Occipital lobe (tissue), 1 donor: ENCODE measurements at regions not wholly inside any gene's neighbourhood (a gene's known extent, or its start where the extent isn't known, plus 50 kb on each side); places are given as distances from the start of the nearest gene placed in this dataset.
"Not testable (repeated sequence)": the region's sequence is repeated elsewhere in the genome, so short reads cannot be mapped to it uniquely, and the experiment has no call there.

ENCODE experiments used
- DNase-seq: peaks from one replicate; lab custom pipeline; 2025; lab: John Stamatoyannopoulos, UW

DNA sequence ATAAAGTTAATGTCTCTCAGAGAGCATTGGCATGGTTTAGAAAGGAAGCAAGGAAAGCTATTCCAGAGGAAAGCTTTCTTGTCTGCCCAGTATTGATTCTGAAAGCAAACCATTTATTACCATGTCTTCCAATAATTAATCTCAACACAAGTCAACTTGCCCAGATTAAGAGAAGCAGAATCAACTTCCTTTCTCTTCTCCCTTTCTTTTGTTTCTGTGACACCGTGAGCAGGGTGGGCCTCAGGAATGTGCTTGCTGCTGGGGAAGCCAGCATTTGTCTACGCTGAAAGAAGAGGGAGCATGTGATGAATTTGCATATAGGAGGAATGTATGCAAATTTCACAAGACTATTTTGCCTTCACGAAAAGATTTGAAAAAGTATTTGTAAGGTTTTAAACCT is 368.6 kb upstream of the ROPN1 start:
- DNase-seq = no peak

DNA sequence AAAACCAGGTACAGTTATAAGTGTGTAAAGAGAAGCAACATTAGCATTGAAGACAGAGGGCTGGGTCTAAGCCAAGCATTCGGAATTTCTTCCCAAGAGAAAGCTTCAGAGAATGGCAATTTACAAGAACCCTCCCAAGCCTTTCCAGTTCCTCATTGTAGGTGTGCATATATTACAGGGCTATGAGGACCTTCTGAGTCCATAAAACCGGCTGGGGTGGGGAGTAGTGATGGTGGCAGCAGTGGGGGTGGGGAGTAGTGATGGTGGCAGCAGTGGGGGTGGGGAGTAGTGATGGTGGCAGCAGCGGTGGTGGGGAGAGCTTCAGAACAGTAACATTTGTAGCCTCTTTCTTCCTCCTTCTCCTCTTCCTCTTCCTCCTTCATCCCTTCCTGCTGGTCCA is 368.7 kb upstream of the UMPS start:
- no peak for DNase-seq

DNA sequence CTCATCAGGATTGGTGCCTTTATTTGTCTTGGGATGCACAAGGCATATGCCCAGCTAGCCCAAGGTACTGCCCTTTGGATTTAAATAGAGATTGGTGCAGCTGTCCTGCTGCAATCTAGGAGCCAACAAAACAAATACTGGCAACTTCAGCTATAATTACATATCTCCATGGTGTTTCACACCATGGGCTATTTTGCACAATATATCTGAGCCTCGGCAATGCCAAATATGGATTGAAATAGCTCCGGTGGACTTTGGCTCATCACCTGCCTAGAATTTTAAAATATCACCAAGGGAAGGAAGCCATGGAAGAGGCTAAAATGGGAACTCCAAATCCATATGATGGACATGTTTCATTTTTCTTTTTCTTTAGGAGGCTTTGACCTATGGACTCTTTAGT is 367.8 kb upstream of the UMPS start:
- DNase-seq = no peak

DNA sequence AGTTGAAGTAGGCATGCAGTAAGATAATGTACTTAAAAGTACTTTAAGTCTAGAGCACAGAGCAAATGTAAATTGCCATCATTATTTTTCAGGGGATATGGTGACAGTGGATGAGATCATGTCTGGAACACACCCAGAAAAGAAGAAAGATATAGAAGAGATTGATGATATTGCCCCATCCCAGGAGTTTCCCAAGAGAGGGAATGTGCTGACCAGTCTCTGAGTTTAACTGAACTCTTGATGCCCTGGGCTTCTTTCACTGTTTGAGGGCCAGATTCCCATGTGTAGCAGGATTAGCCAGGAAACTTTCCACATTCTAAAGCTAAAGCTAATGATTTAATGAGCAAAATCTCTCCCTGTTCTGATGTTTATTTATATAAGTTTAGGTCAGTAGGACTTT is 366.8 kb upstream of the UMPS start:
- DNase-seq = no peak

DNA sequence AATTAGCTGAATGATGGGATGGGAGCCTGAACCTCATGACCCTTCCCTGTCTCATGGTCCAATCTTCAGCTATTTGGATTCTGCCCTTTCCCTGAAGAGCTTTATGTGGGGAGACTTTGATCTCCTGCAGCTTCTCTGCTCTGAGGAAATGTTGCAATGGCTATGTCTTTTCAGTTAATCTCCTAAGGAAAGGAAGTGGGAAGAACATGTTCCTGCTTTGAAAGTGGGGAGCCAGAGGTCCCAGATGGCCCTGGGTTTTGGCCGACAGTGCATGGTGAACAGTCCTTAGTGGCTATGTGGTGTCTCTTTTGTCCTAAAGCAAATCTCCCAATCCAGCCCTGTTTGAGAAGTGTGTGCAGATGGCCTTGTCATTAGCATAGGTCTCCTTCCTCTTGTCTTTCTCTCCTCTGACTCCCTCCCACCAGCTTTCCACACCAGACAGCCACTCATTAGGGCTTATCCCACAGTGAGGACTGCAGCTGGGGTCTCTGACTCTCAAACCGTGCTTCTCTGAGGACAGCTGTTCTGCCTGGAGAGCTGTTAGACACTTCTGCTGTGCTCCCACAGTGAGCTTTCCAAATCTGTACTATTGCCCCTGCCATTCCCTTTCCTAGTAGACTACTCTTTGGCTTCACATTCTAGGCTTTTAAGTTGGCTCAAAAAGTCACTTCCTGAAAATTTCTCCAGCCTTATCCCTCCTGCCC is 365.8 kb upstream of the UMPS start:
- no peak for DNase-seq

DNA sequence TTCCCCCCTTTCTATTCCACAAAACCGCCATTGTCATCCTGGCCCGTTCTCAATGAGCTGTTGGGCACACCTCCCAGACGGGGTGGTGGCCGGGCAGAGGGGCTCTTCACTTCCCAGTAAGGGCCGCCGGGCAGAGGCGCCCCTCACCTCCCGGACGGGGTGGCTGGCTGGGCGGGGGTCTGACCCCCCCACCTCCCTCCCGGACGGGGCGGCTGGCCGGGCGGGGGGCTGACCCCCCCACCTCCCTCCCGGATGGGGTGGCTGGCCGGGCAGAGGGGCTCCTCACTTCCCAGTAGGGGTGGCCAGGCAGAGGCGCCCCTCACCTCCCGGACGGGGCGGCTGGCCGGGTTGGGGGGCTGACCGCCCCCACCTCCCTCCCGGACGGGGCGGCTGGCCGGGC is 363.6 kb upstream of the UMPS start:
- DNase-seq = not testable (repeated sequence)

DNA sequence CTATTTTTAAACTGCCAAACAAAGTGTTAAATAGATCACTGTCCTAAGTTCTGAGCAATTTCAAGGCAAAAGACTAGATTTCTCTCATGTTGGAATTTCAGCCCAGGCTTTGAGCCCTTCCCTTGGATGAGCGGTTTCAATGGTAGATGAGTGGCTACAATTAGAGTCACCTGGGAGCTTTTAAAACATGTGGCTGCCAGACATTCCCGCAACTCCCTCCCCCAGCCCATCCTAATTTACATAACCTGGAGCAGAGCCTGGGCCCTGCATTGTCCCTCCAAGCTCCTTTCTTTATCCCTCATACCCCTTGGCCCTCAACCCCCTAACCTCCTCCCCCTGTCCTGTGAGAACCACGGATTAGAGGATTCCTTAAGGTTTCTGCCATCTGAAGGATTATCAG is 357.5 kb upstream of the UMPS start:
- no peak for DNase-seq

DNA sequence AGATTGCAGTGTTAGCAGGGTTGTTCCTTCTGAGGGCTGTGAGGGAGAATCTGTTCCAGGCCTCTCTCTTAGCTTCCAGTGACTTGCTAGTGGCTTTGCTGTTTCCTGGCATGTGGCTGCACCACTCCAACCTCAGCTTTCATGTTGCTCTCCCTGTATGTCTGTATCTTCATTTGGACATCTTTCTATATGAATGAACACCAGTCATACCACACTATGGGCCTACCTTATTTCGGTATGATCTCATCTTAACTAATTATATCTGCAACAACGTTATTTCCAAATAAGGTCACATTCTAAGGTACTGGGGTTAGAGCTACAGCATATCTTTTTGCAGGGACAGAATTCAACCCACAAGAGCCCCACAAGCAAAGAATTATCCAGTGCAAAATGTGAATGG is 356.7 kb upstream of the UMPS start:
- no peak for DNase-seq

DNA sequence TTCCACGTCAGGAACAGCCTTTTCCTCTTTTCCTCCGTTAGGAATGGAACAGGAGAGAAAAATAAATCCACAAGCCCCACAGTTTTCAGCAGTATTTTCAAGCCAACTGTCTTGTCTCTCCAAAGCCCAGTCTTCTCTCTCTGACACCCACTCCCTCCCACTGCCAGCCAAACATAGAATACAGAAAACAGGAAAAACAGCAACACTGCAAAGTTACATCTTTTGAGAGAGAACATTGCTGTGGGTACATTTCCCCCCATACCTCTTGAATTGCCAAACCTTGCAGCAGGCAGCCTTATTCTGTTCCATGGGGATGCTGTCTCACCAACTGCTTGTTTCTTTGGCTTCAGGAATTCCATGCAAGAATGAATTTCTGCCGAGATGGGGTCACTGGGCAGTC is 355.7 kb upstream of the UMPS start:
- peak; percentile 47 for DNase-seq

DNA sequence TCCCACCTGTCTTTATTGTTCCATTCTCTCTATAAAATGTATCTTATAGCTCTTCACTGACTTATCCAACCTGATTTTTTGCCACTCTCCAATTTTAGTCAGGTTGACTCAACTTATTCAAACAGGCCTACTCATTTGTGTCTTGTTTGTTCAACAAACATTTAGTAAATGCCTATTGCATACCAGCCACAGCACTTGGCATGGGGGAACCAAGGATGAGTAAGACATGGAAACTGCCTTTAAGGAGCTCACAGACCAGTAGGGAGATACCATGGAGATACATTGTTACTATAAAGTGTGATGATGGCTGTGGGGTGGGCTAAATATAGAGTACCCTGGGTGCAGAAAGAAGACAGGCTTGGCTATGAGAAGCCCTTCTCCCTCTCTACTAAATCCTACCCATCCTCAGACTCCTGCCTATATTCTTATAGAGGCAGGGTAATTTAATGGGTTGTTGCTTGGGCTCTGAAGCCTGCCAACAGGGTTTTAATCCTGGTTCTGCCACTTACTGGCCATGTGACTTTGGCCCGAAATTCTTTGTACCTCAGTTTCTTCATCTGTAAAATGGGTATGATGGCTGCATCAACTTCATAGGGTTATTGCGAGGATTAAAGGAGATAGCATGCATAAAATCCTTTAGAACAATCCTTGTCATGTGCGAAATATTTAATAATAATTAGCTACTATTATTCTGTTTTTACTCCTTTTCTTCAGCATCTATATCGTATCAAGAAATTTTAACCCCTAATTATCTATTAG is 348.5 kb upstream of the UMPS start:
- DNase-seq = no peak

DNA sequence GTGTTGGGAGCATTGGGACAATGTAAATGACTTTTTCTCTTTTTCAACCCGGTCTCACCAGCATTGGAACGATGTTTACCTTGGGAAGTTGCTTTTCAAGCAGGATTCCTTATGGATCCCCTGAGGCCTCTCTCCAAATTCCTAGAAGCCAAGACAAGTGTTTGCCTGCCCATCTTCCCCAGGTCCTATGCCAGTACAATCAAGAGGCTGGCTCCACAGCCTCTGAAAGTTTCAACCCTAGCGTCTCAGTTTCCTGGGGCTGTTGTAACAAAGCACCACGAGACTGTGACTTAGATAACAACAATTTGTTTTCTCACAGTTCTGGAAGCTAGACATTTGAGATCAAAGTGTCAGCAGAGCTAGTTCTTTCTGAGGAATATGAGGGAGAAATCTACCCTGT is 347.2 kb upstream of the UMPS start:
- no peak for DNase-seq

DNA sequence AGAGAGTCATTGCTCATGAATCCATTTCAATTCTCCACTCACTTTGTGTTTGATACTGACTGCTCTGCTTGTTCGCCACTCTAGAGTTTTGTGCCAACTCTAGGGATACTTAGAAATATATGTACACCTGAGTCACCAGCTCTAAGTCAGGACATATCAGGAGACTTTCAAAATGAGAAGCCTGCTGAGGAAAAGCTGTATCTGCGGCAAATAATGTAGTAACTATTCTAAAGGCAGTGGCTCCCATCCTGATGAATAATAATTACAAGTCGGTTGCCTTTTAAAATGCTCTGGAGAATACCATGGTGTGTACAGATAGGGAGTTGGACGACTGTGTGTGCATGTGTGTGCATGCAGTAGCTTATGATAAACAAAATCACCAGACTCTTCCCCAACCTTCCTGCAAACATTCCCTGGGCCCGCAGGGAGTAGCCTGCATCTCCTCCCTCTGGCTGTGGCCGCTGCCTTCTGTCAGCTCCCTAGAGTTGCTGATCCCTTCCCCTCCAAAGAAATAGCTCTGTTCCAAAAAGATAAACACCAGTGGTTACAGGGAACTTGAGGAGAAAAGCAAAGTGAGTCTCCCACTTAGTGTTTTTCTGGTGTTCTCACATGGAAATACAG is 346.3 kb upstream of the UMPS start:
- no peak for DNase-seq

DNA sequence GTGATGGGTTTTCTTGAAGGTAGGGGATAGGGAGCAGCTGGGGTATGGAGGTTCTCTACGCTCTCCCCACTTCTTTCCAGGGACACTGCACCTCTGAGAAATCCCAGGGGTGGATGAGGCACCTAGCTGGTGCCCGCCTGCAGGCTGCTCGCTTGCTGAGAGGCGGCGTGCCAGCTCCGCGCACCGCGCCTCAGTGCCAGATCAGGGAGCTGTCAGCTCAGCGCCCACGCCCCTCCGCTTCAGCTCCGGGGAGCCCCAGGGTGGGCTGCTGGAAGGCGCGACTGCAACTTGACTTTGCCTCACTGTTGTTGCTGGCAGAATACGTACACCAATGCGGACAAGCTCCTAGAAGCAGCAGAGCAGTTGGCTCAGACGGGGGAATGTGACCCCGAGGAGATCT is 345.7 kb upstream of the UMPS start:
- peak; percentile 53 for DNase-seq

DNA sequence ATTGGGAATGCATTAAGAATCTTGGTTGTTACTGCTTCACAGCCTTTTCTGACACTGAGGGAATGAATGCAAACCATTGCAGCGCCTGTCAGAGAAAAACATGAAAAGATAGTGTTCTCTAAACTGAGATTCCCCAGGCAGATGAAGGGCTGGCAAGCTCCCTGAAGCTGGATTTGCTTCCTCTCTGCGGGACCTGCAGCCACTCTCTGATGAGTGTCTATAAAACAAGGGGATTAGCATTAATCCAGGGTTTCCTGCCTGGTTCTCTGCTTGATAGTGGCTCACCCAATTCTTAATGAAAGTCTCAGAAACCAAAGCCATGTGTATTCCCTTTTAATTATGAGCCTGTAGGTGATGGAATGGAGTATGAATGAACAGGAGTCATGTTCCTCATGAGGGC is 344.3 kb upstream of the UMPS start:
- DNase-seq = no peak

DNA sequence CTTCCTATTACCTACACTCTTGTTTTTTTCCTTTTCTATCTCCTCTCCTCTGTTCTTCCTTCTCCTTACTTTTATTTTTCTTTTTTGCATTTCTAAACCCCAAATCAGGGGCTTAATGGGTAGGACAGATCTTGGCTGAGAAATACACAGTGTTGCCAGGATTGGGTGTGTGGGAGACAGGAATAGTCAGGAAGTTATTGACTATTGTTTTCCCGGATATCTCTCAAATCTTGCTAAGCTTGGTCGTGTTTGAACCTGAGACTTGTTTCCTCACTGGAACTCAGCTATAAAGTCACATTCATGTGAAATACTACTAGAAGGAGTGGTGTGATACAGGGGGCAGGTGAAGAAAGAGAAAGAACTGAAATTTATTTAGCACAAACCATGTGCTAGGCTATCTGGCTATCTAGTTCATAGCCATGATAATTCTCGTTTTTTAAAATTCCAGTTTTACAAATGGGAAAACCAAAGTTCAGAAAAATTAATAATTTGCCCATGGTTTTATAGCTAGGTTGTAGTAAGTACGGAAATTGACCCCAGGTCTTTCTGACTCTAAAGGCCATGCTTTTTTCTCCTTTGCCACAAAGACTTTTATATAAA is 343.2 kb upstream of the UMPS start:
- no peak for DNase-seq

DNA sequence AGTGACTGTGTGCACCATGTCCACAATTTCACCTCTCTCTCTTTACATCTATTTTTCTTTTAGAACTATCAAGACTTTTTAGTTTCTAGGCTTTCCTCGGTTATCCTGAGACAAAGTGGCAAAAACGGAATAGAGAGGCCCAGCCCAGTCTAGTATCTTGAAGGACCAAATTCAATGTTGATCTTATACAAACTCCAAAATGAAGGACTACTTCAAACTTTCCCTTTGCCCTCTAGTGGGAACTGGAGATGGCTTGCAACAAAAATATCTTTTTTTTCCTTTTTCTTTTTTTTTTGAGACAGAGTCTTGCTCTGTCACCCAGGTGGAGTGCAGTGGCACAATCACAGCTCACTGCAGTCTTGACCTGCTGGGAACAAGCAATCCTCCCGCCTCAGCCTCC is 338.5 kb upstream of the UMPS start:
- no peak for DNase-seq

DNA sequence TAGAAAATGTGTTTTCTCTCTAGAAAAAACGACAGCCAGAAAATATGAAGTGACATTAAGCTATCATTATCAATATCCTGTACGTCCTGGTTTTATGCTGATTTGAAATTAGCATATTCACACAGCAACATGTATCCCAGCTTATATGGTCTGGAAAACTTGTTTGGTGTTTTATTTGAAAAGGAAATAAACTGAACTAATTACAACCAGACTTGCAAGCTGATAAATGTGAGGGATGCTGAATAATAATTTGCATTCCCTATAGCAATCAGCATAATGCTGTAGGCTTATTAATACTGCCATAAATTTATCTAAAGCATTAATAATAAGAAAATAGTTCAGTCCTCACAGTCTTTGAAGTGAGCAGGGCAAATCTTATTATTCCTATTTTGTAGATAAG is 336.9 kb upstream of the UMPS start:
- DNase-seq = no peak

DNA sequence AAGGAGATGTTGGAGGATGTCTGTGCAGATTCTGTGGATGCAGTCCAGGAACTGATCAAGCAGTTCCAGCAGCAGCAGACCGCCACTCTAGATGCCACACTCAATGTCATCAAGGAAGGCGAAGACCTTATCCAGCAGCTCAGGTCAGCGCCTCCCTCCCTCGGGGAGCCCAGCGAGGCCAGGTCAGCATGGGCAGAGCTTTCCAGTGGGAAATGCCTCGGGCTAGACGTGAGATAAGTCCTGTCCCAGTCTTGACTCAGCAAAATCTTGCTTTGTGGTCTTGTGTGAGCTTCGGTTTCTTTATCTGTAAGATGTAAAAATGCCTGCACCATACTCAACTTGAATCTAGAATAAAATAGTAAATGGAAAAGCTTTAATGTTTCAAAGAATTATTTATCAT is 335.1 kb upstream of the UMPS start:
- no peak for DNase-seq

DNA sequence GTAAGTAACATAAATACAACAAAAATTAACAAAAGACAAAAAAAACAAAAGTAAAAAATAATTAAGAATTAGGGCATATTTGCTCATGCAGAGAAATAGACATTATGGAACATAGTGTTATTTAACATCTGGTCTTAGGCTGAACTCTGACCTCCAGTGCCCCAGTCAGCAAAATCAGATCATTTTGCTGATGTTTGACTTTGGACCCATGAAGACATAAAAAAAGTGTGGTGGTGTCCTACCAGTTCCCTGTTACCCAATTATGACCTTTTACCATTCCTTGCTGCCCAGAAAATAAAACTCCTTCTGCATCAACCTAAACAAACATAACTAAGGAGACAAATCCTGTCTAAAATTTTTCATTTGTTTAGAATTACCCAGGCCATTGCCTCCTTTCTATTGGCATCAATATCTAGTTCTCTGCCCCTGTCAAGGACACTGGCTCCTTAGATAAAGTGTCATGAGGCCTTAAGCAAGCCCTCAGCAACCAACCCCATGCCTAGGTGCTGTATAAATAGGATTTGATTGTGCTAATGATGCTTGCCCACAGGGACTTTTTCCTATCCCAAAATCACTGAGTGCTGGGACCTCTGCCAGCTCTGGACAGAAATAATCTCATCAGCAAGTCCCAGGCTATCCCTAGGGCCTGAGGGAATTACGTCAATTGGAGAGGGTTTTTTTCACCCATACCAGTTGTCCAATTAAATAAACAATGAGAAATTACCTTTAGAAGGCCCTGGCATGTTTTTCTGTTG is 334.5 kb upstream of the UMPS start:
- no peak for DNase-seq

DNA sequence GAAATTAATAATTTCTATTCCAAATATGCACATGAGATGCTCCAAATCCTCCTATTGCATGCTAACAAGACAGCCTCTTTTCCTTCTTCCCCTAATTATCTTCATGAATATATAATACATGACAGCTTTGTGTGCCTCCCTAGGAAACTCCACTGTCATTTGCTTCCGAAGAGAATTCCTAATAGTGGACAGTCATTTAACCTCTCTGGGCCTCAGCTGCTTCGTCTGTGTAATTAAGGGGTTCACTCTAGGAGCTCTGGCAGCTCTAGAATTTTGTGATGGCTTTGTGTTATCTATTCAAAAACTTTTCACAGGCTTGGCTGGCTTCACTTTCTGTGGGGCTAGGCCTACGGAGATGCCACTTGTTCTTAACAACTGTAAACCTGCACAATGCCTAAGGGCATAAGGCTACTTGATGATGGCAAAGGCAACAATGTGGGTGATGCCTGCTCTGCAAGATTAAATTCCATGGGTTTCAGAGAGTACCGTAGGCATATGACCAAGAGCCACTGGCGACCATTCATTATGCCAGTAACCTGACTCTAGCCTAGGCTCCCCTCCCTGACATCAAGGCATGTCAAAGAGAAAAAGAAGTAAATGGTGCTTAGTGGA is 333.8 kb upstream of the UMPS start:
- no peak for DNase-seq

DNA sequence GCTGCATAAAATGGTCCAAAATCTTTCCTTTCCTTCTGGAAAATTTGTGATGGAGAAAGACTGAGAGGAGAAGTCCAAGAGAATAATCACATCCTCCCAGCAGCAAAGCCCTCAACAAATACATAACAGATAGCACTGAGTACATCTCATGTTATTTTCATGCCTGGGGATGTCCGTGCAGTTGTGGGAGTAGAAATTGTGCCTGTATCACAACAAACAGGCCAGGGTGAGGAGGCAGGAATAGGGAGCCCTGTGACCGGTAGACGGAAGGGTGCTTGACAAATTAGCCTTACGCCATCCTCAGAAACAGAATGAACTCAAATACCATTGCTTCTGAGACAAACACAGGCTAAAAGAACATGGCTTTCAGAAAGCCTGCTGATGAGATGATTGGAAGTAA is 333.2 kb upstream of the UMPS start:
- DNase-seq = no peak
